ENCODE measurements at regions not wholly inside any gene's neighbourhood (a gene's known extent, or its start where the extent isn't known, plus 50 kb on each side); places are given as distances from the start of the nearest gene placed in this dataset.

DNA sequence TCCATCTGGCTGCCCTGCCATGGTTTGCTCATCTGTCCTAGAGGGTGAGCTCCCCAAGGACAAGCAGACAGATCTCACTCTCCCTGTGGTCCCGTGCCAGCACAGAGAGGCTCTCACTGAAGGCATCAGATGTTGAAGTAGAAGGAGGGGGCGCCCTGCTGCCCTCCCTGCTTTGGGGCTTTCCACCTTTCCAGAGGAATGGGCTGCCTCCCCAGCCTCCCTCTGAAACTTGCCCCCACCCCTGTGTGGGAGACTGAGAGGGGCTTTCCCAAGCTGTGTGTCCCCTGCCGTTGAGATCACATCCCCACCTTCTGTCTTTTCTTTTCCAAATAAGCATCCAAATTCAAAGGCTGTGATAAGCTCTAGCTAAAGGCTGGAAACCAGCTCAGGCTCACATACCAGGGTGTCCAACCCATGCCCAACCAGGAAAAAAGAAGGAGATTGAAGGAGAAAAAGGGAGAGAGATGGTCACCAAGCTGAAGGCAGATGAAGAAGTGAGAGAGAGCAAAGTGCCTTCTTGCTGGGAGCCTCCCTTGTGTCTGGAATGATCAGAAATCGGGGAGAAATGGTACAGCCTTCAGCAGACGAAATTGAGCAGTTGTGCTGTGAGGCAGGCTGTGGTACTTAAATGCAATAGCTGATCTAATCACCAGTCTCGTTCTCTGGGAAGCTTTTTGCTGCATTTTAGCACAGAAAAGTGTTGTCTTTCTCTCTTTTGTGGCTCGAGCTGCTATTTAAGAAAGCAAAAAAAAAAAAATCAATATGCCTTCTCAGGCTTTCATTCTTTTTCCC is 145.9 kb upstream of the LHX1 start (continued):
- TF ChIP-seq, protein P1, sequence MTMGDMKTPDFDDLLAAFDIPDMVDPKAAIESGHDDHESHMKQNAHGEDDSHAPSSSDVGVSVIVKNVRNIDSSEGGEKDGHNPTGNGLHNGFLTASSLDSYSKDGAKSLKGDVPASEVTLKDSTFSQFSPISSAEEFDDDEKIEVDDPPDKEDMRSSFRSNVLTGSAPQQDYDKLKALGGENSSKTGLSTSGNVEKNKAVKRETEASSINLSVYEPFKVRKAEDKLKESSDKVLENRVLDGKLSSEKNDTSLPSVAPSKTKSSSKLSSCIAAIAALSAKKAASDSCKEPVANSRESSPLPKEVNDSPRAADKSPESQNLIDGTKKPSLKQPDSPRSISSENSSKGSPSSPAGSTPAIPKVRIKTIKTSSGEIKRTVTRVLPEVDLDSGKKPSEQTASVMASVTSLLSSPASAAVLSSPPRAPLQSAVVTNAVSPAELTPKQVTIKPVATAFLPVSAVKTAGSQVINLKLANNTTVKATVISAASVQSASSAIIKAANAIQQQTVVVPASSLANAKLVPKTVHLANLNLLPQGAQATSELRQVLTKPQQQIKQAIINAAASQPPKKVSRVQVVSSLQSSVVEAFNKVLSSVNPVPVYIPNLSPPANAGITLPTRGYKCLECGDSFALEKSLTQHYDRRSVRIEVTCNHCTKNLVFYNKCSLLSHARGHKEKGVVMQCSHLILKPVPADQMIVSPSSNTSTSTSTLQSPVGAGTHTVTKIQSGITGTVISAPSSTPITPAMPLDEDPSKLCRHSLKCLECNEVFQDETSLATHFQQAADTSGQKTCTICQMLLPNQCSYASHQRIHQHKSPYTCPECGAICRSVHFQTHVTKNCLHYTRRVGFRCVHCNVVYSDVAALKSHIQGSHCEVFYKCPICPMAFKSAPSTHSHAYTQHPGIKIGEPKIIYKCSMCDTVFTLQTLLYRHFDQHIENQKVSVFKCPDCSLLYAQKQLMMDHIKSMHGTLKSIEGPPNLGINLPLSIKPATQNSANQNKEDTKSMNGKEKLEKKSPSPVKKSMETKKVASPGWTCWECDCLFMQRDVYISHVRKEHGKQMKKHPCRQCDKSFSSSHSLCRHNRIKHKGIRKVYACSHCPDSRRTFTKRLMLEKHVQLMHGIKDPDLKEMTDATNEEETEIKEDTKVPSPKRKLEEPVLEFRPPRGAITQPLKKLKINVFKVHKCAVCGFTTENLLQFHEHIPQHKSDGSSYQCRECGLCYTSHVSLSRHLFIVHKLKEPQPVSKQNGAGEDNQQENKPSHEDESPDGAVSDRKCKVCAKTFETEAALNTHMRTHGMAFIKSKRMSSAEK (CRISPR knock-in tag; IDR thresholded peaks at IDR 0.05; ENCODE audit: borderline replicate concordance), result no peak

DNA sequence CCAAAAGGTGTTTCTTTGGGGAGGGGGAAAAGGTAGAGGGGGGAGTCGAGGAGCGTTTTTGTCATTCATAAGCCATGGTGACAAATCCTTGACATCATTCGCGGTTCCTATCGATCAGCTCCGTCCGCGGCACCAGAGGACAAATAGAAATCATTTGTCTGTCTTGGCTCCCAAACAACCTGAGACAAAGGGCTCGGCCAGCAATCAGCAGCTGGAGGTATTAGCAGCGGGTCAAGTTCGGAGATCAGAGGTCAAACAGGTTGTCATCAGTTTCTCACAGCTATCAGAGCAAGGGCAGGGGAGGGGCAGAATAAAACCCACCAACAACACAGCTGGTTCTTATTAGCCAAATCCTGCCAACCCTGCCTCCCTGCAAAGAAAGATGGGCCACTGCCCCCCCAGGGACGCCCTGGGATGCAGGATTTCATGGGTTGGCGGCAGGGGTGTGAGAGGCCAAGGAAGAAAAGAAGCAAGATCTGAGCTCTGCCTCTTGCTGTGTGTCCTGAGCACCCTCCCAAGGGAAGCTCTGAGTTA is 145.3 kb upstream of the LHX1 start:
- no peak for DNase-seq (ENCODE audit: low spot score)
- Mint-ChIP-seq H3K9me3 (no peaks in the 10 kb centered on the region), H3K27me3 (ENCODE audit: low read depth) (no peaks in the 10 kb centered on the region; the same call in 1 of the 2 replicates), H3K27ac (no peak overlapping the region), H3K4me1 (peaks cover 19% of the 10 kb centered on the region), H3K4me3 (no peak overlapping the region), H3K36me3 (no peaks in the 10 kb centered on the region)
- no peak for ATAC-seq
- CTCF ChIA-PET, result interaction anchor here (0.8 to 1.7 kb wide), 9 partner anchors 21 to 256 kb away, joined by 3 to 6 read pairs (median 4); no protein-coding TSS in a partner anchor
- no peak for TF ChIP-seq MYBL2 (CRISPR knock-in tag; IDR thresholded peaks at IDR 0.05)
- TF ChIP-seq, protein P2, sequence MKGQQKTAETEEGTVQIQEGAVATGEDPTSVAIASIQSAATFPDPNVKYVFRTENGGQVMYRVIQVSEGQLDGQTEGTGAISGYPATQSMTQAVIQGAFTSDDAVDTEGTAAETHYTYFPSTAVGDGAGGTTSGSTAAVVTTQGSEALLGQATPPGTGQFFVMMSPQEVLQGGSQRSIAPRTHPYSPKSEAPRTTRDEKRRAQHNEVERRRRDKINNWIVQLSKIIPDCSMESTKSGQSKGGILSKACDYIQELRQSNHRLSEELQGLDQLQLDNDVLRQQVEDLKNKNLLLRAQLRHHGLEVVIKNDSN (CRISPR knock-in tag; IDR thresholded peaks at IDR 0.05), result no peak
- no peak for TF ChIP-seq ELF4 (CRISPR knock-in tag; IDR thresholded peaks at IDR 0.05; ENCODE audit: low read depth)
- TF ChIP-seq, protein P3, sequence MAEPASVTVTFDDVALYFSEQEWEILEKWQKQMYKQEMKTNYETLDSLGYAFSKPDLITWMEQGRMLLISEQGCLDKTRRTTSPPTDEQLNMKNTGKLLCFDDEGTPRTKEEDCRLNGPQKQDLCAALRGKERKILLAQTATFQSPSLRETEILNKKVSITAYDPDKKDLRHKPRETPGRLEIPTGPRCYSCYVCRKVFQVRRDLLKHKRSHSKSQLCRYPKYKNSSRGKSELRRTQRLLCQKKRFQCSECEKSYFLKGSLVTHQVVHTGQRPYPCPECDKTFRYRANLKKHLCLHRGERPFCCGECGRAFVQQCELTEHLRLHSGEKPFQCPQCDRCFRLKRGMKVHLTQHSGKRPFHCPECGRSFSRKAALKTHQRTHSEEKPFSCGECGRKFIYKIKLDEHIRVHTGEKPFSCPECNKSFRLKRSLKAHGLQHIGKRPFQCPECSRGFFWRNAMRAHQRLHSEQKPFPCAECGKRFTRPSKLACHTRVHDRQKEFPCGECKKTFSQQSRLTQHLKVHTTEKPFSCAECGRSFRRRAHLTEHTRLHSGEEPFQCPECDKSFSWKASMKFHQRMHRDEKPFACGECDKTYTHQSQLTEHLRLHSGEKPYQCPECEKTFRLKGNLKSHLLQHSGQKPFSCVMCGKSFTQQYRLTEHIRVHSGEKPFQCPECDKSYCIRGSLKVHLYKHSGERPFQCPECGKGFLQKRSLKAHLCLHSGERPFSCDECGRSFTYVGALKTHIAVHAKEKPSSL (CRISPR knock-in tag; conservative IDR thresholded peaks at IDR 0.05), result no peak
- no peak for TF ChIP-seq OVOL2 (CRISPR knock-in tag; IDR thresholded peaks at IDR 0.05; ENCODE audit: borderline replicate concordance)
- TF ChIP-seq, protein P4, sequence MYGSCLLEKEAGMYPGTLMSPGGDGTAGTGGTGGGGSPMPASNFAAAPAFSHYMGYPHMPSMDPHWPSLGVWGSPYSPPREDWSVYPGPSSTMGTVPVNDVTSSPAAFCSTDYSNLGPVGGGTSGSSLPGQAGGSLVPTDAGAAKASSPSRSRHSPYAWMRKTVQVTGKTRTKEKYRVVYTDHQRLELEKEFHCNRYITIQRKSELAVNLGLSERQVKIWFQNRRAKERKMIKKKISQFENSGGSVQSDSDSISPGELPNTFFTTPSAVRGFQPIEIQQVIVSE (CRISPR knock-in tag; IDR thresholded peaks at IDR 0.05; ENCODE audit: borderline replicate concordance), result no peak
- 0 out of 2 replicates have a peak, but pooled peaks have one; percentile 23 for TF ChIP-seq NR2C2 (CRISPR knock-in tag; IDR thresholded peaks at IDR 0.05)
- POLR2A ChIA-PET, result no interaction called here

DNA sequence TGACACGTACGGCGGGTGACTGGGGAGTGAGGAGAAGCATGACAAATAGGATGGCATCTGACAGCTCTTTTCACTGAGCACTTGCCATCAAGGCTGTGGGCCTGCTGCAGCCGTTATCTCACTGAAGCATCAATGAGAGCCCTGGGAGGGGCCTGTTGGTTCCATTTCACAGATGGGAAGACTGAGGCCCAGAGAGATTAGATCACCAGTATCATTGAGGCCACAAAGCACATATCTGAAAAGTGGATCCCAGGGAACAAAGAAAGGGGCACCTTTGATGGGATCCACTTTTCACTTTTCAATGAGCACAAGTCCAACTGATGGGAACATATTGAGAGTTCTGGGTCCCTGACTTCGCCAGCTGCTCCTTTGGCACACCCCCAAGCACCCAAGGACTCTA is 144.4 kb upstream of the LHX1 start:
- ATAC-seq (no peak), DNase-seq (ENCODE audit: low spot score) (no peak)
- CTCF ChIA-PET, result interaction anchor here (1.6 to 1.7 kb wide), 2 partner anchors 135 to 255 kb away, joined by 4 to 6 read pairs; no protein-coding TSS in a partner anchor
- H3K27ac Mint-ChIP-seq, result no peak overlapping the region
- POLR2A ChIA-PET, result no interaction called here
- H3K9me3 Mint-ChIP-seq, result no peaks in the 10 kb centered on the region
- H3K4me3 Mint-ChIP-seq, result no peak overlapping the region
- peaks cover 19% of the 10 kb centered on the region for H3K4me1 Mint-ChIP-seq
- no peaks in the 10 kb centered on the region; the same call in 1 of the 2 replicates for H3K27me3 Mint-ChIP-seq (ENCODE audit: low read depth)
- H3K36me3 Mint-ChIP-seq, result no peaks in the 10 kb centered on the region
- TF ChIP-seq GABPB1 (CRISPR knock-in tag; IDR thresholded peaks at IDR 0.05) (no peak), ZNF423 (CRISPR knock-in tag; IDR thresholded peaks at IDR 0.05) (no peak), ZNF416 (CRISPR knock-in tag; IDR thresholded peaks at IDR 0.05) (no peak), CREM (CRISPR knock-in tag; IDR thresholded peaks at IDR 0.05) (no peak), ZNF219 (CRISPR knock-in tag; IDR thresholded peaks at IDR 0.05; ENCODE audit: borderline replicate concordance) (no peak), ETV6 (CRISPR knock-in tag; IDR thresholded peaks at IDR 0.05) (no peak)
- TF ChIP-seq, protein P5, sequence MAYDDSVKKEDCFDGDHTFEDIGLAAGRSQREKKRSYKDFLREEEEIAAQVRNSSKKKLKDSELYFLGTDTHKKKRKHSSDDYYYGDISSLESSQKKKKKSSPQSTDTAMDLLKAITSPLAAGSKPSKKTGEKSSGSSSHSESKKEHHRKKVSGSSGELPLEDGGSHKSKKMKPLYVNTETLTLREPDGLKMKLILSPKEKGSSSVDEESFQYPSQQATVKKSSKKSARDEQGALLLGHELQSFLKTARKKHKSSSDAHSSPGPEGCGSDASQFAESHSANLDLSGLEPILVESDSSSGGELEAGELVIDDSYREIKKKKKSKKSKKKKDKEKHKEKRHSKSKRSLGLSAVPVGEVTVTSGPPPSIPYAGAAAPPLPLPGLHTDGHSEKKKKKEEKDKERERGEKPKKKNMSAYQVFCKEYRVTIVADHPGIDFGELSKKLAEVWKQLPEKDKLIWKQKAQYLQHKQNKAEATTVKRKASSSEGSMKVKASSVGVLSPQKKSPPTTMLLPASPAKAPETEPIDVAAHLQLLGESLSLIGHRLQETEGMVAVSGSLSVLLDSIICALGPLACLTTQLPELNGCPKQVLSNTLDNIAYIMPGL (CRISPR knock-in tag; IDR thresholded peaks at IDR 0.05), result no peak
- TF ChIP-seq, protein P6, sequence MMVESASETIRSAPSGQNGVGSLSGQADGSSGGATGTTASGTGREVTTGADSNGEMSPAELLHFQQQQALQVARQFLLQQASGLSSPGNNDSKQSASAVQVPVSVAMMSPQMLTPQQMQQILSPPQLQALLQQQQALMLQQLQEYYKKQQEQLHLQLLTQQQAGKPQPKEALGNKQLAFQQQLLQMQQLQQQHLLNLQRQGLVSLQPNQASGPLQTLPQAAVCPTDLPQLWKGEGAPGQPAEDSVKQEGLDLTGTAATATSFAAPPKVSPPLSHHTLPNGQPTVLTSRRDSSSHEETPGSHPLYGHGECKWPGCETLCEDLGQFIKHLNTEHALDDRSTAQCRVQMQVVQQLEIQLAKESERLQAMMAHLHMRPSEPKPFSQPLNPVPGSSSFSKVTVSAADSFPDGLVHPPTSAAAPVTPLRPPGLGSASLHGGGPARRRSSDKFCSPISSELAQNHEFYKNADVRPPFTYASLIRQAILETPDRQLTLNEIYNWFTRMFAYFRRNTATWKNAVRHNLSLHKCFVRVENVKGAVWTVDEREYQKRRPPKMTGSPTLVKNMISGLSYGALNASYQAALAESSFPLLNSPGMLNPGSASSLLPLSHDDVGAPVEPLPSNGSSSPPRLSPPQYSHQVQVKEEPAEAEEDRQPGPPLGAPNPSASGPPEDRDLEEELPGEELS (CRISPR knock-in tag; IDR thresholded peaks at IDR 0.05), result no peak
- TF ChIP-seq, protein P7, sequence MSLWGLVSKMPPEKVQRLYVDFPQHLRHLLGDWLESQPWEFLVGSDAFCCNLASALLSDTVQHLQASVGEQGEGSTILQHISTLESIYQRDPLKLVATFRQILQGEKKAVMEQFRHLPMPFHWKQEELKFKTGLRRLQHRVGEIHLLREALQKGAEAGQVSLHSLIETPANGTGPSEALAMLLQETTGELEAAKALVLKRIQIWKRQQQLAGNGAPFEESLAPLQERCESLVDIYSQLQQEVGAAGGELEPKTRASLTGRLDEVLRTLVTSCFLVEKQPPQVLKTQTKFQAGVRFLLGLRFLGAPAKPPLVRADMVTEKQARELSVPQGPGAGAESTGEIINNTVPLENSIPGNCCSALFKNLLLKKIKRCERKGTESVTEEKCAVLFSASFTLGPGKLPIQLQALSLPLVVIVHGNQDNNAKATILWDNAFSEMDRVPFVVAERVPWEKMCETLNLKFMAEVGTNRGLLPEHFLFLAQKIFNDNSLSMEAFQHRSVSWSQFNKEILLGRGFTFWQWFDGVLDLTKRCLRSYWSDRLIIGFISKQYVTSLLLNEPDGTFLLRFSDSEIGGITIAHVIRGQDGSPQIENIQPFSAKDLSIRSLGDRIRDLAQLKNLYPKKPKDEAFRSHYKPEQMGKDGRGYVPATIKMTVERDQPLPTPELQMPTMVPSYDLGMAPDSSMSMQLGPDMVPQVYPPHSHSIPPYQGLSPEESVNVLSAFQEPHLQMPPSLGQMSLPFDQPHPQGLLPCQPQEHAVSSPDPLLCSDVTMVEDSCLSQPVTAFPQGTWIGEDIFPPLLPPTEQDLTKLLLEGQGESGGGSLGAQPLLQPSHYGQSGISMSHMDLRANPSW (CRISPR knock-in tag; conservative IDR thresholded peaks at IDR 0.05; ENCODE audit: low read depth), result no peak

All from WTC11 (cell line).